ENCODE measurements at regions not wholly inside any gene's neighbourhood (a gene's known extent, or its start where the extent isn't known, plus 50 kb on each side); places are given as distances from the start of the nearest gene placed in this dataset.

- TF ChIP-seq CTCF (IDR thresholded peaks at IDR 0.05; ENCODE audit: insufficient read depth, low read length, poor library complexity, severe bottlenecking) (no peak), EZH2phosphoT487 (conservative IDR thresholded peaks at IDR 0.05; ENCODE audit: low read length) (no peak)
These were observed 99.2 kb upstream of the RAB40AL start for GRCh38 chrX:102837847-102838246.
